Trophoblast cell (in vitro differentiated cells and primary cell): ENCODE measurements at regions not wholly inside any gene's neighbourhood (a gene's known extent, or its start where the extent isn't known, plus 50 kb on each side); places are given as distances from the start of the nearest gene placed in this dataset.

Experiments used
- DNase-seq, 2 donors: peaks; one replicate each; pipeline ENCODE4 v3.0.0-alpha.2; 2016
- H2AFZ ChIP-seq: 2 replicates; pipeline ENCODE4 v1.6.1; 2013; ENCODE audit warnings: low read length, moderate library complexity, mild to moderate bottlenecking; ENCODE audit not compliant: insufficient read depth, poor library complexity
- H2AK5ac ChIP-seq: 2 replicates; pipeline ENCODE4 v1.6.1; 2013; ENCODE audit warnings: mild to moderate bottlenecking, low read length
- H2BK120ac ChIP-seq: 2 replicates; pipeline ENCODE4 v1.6.1; 2013; ENCODE audit warnings: low read length, mild to moderate bottlenecking, moderate library complexity; ENCODE audit not compliant: insufficient read depth, poor library complexity
- H2BK12ac ChIP-seq: 2 replicates; pipeline ENCODE4 v1.6.1; 2013; ENCODE audit warnings: mild to moderate bottlenecking, low read length, moderate library complexity
- H2BK5ac ChIP-seq: 2 replicates; pipeline ENCODE4 v1.6.1; 2013; ENCODE audit warnings: low read length, low read depth, moderate library complexity, mild to moderate bottlenecking; ENCODE audit not compliant: poor library complexity
- H3K14ac ChIP-seq: 2 replicates; pipeline ENCODE4 v1.6.1; 2013; ENCODE audit warnings: mild to moderate bottlenecking, low read length
- H3K18ac ChIP-seq: 2 replicates; pipeline ENCODE4 v1.6.1; 2013; ENCODE audit warnings: mild to moderate bottlenecking, low read length
- H3K23ac ChIP-seq: 2 replicates; pipeline ENCODE4 v1.6.1; 2013; ENCODE audit warnings: low read length
- H3K27ac ChIP-seq: 2 replicates; pipeline ENCODE4 v1.5.1; 2013; ENCODE audit warnings: low read depth, mild to moderate bottlenecking, inconsistent platforms, low read length, moderate library complexity
- H3K27me3 ChIP-seq: 2 replicates; pipeline ENCODE4 v1.6.1; 2013; ENCODE audit warnings: inconsistent platforms, mild to moderate bottlenecking, low read length, moderate library complexity; ENCODE audit not compliant: insufficient read depth
- H3K36me3 ChIP-seq, 2 experiments: 1 replicate in 1 of 2; 2 replicates in 1 of 2; pipeline ENCODE4 v1.6.1; 2013; ENCODE audit warnings: low read length in 2 of 2, mild to moderate bottlenecking in 2 of 2, moderate library complexity in 1 of 2; ENCODE audit not compliant: insufficient read depth in 2 of 2, control insufficient read depth in 1 of 2
- H3K4ac ChIP-seq: 2 replicates; pipeline ENCODE4 v1.6.1; 2013; ENCODE audit warnings: low read depth, mild to moderate bottlenecking, low read length, moderate library complexity
- H3K4me1 ChIP-seq, 2 experiments: 1 replicate in 1 of 2; 2 replicates in 1 of 2; pipeline ENCODE4 v1.6.1; 2013; ENCODE audit warnings: low read length in 2 of 2, mild to moderate bottlenecking in 2 of 2, moderate library complexity in 1 of 2; ENCODE audit not compliant: insufficient read depth in 2 of 2, control insufficient read depth in 1 of 2
- H3K4me2 ChIP-seq: 2 replicates; pipeline ENCODE4 v1.6.1; 2013; ENCODE audit warnings: inconsistent platforms, mild to moderate bottlenecking, low read length, moderate library complexity
- H3K4me3 ChIP-seq: 2 replicates; pipeline ENCODE4 v1.5.1; 2013; ENCODE audit warnings: mild to moderate bottlenecking, low read depth, low read length, inconsistent platforms
- H3K79me1 ChIP-seq: one replicate; pipeline ENCODE4 v1.6.1; 2013; ENCODE audit warnings: low read length
- H3K79me2 ChIP-seq: 2 replicates; pipeline ENCODE4 v1.6.1; 2013; ENCODE audit warnings: low read length, mild to moderate bottlenecking; ENCODE audit not compliant: control insufficient read depth, insufficient read depth, poor library complexity
- H3K9ac ChIP-seq: 2 replicates; pipeline ENCODE4 v1.6.1; 2013; ENCODE audit warnings: mild to moderate bottlenecking, low read length
- H3K9me3 ChIP-seq: 2 replicates; pipeline ENCODE4 v1.6.1; 2013; ENCODE audit warnings: low read depth, mild to moderate bottlenecking, control low read depth, inconsistent platforms, low read length; ENCODE audit not compliant: insufficient read depth
- H4K12ac ChIP-seq: 2 replicates; pipeline ENCODE4 v1.6.1; 2013; ENCODE audit warnings: low read depth, mild to moderate bottlenecking, low read length, moderate library complexity
- H4K8ac ChIP-seq: 2 replicates; pipeline ENCODE4 v1.6.1; 2013; ENCODE audit warnings: low read depth, mild to moderate bottlenecking, low read length, moderate library complexity
- H4K91ac ChIP-seq: one replicate; pipeline ENCODE4 v1.6.1; 2013; ENCODE audit warnings: low read depth, mild to moderate bottlenecking, low read length, moderate library complexity
- WGBS: extraction: QIAGEN DNeasy Blood & Tissue Kit; methylation state at CpG from one replicate; pipeline ENCODE4 v1.1.7; 2013; ENCODE audit warnings: missing lambda C conversion rate; ENCODE audit not compliant: insufficient read length, insufficient coverage; ENCODE audit errors: extremely low coverage; 5-methylcytosine and 5-hydroxymethylcytosine counted together

GRCh38 chr5:57618767-57619381 lies 136.3 kb upstream of the ACTBL2 start:
- Histone ChIP-seq H3K9ac (no peak overlapping the region), H3K79me1 (no peaks in the 10 kb centered on the region), H4K8ac (no peak overlapping the region), H3K36me3 (no peaks in the 10 kb centered on the region), H3K4me1 (no peaks in the 10 kb centered on the region), H3K4me2 (no peak overlapping the region), H3K79me2 (no peaks in the 10 kb centered on the region), H3K4me3 (no peak overlapping the region), H3K23ac (no peak overlapping the region), H2AFZ (no peak overlapping the region), H3K27ac (no peak overlapping the region), H2BK120ac (no peak overlapping the region), H2BK5ac (no peak overlapping the region), H3K27me3 (no peaks in the 10 kb centered on the region), H3K18ac (no peak overlapping the region), H3K9me3 (no peaks in the 10 kb centered on the region), H2BK12ac (no peak overlapping the region), H2AK5ac (no peak overlapping the region), H3K4ac (no peak overlapping the region), H3K14ac (no peak overlapping the region), H4K12ac (no peak overlapping the region), H4K91ac (no peak overlapping the region)
- no peak for DNase-seq
- WGBS, result no CpG with 5 or more reads among the region's 4 CpGs

GRCh38 chr5:57613741-57614140 lies 131.1 kb upstream of the ACTBL2 start:
- Histone ChIP-seq H3K23ac (no peak overlapping the region), H3K4me1 (no peaks in the 10 kb centered on the region), H3K4me2 (no peak overlapping the region), H2AFZ (no peak overlapping the region), H3K18ac (no peak overlapping the region), H3K79me2 (no peaks in the 10 kb centered on the region), H4K12ac (no peak overlapping the region), H2BK120ac (no peak overlapping the region), H3K14ac (no peak overlapping the region), H3K4ac (no peak overlapping the region), H2AK5ac (no peak overlapping the region), H2BK12ac (no peak overlapping the region), H3K9ac (no peak overlapping the region), H3K9me3 (no peaks in the 10 kb centered on the region), H3K27ac (no peak overlapping the region), H3K27me3 (no peaks in the 10 kb centered on the region), H2BK5ac (no peak overlapping the region), H4K91ac (no peak overlapping the region), H3K4me3 (no peak overlapping the region), H4K8ac (no peak overlapping the region), H3K79me1 (no peaks in the 10 kb centered on the region), H3K36me3 (no peaks in the 10 kb centered on the region)
- no peak for DNase-seq

DNA sequence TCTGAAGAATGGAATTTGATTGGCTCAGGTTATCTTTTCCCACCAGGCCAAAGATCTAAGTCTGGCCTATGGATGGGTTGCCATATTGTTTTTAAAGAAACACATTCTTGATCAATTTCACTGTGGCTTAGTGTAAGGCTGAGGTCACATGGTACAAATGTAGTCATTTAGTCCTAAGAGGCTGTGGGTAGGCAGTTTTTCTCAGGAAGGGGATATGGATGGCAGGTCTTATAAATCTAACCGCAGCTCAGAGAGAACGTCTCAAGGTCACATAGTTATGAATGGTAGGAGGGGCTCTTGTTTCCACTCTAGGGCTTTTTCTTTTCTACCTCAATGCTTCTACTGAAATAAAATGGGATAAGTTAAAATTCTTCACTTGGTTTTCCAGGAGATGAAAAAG lies 128.6 kb upstream of the ACTBL2 start:
- no peak overlapping the region for H3K14ac ChIP-seq
- no peak overlapping the region for H3K4me2 ChIP-seq
- H4K12ac ChIP-seq, result no peak overlapping the region
- no peak overlapping the region for H3K9ac ChIP-seq
- no peaks in the 10 kb centered on the region for H3K79me1 ChIP-seq
- H3K4me1 ChIP-seq, result no peaks in the 10 kb centered on the region
- no peak overlapping the region for H2AFZ ChIP-seq
- H3K36me3 ChIP-seq, result no peaks in the 10 kb centered on the region
- H4K91ac ChIP-seq, result no peak overlapping the region
- H4K8ac ChIP-seq, result no peak overlapping the region
- H3K4me3 ChIP-seq, result no peak overlapping the region
- H3K4ac ChIP-seq, result no peak overlapping the region
- no peak overlapping the region for H2BK120ac ChIP-seq
- no peak overlapping the region for H3K18ac ChIP-seq
- no peak for DNase-seq
- WGBS, result no CpG with 5 or more reads among the region's 2 CpGs
- H3K23ac ChIP-seq, result no peak overlapping the region
- H2AK5ac ChIP-seq, result no peak overlapping the region
- H2BK5ac ChIP-seq, result no peak overlapping the region
- no peaks in the 10 kb centered on the region for H3K79me2 ChIP-seq
- H3K9me3 ChIP-seq, result no peaks in the 10 kb centered on the region
- no peaks in the 10 kb centered on the region for H3K27me3 ChIP-seq
- H2BK12ac ChIP-seq, result no peak overlapping the region
- no peak overlapping the region for H3K27ac ChIP-seq

- Histone ChIP-seq H3K27me3 (no peaks in the 10 kb centered on the region), H3K4ac (no peak overlapping the region), H4K91ac (no peak overlapping the region), H3K4me3 (no peak overlapping the region), H3K18ac (no peak overlapping the region), H3K4me1 (no peaks in the 10 kb centered on the region), H3K9me3 (no peaks in the 10 kb centered on the region), H2AFZ (no peak overlapping the region), H3K23ac (no peak overlapping the region), H4K8ac (no peak overlapping the region), H3K79me1 (no peaks in the 10 kb centered on the region), H3K36me3 (no peaks in the 10 kb centered on the region), H3K79me2 (no peaks in the 10 kb centered on the region), H3K9ac (no peak overlapping the region), H3K4me2 (no peak overlapping the region), H2BK12ac (no peak overlapping the region), H3K14ac (no peak overlapping the region), H4K12ac (no peak overlapping the region), H3K27ac (no peak overlapping the region), H2AK5ac (no peak overlapping the region), H2BK5ac (no peak overlapping the region), H2BK120ac (no peak overlapping the region)
- DNase-seq, result no peak
These were observed 125.9 kb upstream of the ACTBL2 start for GRCh38 chr5:57608542-57608941.
